Dermis microvascular lymphatic vessel endothelial cell (primary cell): ENCODE measurements at regions not wholly inside any gene's neighbourhood (a gene's known extent, or its start where the extent isn't known, plus 50 kb on each side); places are given as distances from the start of the nearest gene placed in this dataset.

Source experiments
- DNase-seq, 2 donors: peaks; one replicate each; pipeline versions ENCODE4 v3.0.0 to v3.0.0-alpha.2; 2010; ENCODE audit warnings: low read depth in 2 of 2

DNA sequence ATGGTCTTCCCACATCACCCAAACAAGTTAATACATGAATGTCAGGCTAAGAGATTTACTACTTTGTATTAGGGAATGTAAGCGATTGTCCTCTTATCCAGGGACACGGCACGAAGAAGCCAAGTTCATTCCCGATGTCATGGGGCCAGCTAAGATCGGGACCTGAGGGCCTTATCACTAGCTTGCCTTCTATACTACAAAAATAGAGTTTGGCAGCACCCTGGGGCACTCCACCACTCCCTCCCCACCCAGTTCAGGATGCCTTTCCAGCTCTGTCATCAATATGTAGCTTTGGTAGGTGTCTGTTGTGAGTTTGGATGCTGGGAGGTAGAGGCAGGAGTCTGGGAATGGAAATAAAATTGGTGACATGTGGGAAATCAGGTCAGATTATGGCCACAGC is 197.5 kb downstream of the ATG4C start:
- no peak for DNase-seq

DNA sequence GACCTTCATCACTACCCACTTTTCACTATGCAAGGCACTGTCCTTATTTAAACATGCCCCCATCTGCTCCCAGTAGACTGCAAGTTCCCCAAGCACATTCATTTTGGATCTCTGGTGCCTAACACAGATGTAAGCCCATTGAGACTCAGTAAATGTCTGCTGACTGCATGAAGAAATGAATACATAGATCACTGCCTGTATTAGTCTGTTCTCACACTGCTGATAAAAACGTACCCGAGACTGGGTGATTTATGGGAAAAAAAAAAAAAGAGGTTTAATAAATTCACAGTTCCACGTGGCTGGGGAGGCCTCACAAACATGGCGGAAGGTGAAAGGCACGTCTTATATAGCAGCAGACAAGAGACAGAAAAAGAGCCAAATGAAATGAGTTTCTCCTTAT is 204.9 kb downstream of the ATG4C start:
- no peak for DNase-seq

DNA sequence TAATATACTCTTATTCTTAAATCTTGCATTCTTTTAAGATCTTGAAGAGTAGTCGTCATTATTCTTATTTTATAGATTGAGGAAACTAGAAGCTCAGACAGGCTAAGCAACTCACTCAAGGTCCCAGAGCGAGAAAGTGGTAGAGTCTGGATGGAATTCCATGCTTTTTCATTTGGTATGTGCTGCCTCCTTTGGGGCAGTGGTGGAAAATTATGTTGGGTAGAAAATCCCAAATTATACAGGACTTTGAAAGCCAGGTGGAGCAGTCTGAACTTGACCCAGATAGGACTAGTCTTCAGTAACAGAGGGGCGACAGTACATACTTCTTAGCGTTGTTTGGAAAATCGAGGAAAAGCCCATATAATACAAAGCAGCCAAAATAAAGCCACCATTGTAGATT is 205.6 kb downstream of the ATG4C start:
- DNase-seq = no peak

DNA sequence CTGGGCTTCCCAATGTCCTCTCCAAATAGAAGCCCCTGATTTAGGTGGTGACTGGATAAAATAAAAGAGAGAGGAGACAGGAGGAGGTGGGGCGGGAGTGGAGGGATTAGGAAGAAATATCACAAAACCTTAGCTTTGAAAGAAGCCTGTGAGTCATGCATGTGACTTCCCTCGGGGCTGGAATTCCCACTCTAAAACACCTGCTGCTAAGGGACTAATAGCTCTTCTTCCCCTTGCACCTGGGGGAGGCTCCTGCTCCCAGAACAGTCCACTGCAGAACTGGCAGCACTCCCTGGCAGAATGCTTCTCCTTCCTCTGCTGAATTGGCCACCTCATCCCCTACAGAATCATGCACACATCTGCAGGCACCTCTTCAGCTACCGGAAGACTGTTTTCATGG is 207.2 kb downstream of the ATG4C start:
- no peak for DNase-seq

DNA sequence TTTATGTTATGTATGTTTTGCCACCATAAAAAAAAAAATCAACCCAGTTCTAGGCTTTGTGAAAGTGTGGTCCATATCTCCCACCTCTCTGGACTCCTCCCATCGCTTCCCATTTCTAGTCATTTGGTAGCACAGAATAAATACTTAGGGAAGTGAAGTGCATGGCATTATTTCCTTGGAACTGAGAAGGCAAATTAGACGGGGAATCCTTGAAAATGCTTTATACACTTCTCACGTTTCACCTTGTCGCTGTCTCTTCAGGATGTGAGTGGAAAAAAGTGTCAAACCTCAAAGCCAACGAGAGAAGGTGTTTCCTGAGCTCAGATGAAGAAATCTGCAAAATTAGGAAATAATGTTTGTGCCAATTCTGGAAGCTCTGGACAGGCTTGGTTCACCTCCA is 209.9 kb downstream of the ATG4C start:
- DNase-seq = no peak

DNA sequence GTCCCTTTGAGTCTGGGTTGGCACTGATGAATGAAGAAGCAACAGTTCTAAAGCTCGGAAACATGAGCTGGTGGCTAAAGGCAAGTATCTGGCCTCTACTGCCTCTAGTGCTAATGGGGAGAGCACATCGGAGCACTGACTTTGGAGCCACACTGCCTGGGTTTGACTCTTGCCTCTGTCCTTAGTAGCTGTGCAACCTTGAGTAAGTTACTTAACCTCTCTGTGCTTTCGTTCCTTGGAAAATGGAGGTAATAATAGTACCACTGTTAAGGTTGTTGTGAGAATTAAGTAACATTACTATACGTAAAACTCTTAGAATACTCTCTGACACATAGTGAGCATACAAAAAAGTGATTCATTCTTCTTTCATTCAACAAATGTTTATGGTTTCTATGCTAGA is 211.2 kb downstream of the ATG4C start:
- DNase-seq = no peak

DNA sequence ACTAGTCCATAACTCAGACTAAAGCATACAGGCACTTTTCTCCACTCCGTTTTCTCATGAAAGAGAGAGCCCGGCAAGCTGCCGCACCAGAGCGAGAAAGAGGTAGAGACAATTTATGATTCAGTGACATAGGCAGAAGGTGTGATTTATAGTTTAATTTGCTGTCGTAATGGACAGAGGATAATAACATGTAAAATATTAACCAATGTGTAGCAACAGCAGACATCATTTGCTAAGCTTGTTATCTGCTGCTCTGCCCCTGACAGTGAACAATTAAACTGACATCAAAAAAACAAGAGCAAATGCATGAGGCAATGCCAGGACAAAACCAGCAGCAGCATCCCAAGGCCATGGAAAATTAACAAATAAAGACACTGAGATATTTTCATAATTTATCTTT is 214.0 kb downstream of the ATG4C start:
- no peak for DNase-seq

DNA sequence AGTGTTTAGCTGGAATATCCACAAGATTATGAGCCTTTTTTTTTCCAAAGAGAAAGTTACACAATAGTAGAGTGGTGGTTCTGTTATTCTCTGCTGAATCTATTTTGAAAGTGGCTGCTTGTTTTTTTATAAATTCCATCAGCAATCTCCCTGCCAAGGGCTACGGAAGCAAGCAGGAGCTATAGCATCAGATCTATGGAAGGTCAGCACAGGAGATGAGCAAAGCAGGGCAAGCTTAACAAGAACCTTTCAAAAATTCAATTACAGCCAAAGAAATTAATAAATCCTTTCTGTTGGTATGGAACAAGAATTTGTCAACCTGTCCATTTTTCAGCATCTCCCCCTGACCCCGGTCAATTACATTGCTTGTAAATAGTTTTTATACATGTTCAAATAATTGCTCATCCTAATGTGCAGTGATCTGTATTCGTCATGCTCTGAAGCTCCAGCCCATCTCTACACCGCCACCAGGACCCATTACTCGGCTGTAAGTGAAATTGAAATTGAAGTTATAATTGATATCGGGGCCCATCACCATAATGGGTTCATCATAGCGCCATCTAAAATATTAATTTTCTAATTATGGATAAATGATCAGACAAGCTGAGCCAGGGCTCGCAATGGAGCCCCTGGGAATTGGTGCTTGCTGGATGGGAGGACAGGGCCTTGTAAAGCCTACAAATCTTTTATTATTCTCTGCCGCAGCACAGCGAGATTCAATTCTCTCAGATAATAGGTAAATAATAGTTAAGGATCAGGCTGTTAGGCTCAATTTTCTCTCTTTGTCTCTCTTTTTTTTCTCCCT is 215.1 kb downstream of the ATG4C start:
- DNase-seq = no peak

DNA sequence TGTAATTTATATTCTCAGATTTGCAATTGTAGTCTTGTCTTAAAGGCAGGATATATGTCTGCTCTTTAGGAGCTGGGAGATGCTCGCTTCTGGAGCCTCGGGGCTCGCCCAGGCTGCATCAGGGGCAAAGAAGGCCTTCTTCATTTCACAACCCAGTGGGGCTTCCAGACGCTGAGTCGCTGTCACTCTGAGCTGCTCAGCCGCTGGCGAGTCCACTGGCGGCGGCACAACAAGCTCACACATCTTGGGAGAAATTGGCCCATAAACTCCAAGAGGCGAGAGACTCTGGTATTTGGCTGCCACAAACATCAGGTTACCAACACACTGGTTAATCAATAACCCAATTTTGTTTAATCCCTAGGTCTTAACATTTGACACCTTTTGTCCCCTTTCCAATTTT is 216.6 kb downstream of the ATG4C start:
- no peak for DNase-seq

DNA sequence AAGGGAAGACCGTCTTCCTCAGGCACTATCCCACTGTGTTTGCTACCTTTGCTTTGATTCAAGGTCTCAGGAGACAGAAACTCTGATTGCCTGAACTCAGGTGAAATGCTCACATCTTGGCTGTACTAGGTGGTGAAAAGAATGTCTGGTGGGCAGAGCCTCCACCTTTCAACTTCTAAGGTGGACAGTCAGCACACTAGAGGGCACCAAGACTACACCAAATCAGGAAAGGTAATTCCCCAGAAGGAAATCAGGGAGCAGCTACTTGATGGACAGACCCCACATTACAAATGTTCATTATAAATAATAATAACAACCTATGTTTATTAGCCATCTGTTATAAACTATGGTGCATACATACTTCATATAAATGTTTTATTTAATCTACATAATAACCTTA is 220.9 kb downstream of the ATG4C start:
- DNase-seq = peak in 1 of 2 donors; percentile 8

DNA sequence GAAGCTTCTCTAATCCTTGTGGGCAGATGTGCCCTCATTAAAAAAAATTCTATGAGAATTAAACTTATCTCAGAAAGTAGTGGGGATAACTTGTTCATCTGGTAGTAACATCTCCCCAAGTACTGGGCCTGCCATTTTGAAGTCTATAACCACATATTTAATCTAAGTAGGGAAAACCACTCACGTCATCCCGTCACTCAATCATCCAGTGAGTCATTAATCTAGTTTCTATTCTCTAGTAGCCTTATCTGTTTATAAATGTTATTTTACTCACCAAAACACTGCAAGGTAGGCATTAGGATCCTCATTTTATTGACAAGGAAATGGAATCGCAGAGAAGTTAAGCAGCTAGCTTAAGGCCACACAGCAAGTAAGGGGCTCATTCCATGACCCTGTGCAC is 221.9 kb downstream of the ATG4C start:
- no peak for DNase-seq

DNA sequence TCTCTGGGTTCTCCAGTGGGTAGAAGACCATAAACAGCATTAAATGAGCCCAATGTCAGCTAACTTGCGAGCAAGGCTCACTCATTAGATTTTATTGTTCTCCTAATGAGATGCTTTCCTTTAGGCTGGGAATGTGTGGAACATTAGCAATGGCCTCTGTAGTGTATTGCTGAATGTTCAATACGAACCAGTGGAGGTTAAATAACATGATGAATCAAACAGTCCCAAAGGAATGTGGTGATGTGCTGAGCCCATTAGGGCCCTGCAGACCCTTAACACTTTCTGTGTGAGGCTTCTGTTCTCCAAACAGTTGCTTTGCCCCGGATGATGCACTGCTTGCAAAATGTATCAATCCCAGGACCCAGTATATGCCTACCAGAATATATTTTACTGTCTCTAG is 225.5 kb downstream of the ATG4C start:
- no peak for DNase-seq

DNA sequence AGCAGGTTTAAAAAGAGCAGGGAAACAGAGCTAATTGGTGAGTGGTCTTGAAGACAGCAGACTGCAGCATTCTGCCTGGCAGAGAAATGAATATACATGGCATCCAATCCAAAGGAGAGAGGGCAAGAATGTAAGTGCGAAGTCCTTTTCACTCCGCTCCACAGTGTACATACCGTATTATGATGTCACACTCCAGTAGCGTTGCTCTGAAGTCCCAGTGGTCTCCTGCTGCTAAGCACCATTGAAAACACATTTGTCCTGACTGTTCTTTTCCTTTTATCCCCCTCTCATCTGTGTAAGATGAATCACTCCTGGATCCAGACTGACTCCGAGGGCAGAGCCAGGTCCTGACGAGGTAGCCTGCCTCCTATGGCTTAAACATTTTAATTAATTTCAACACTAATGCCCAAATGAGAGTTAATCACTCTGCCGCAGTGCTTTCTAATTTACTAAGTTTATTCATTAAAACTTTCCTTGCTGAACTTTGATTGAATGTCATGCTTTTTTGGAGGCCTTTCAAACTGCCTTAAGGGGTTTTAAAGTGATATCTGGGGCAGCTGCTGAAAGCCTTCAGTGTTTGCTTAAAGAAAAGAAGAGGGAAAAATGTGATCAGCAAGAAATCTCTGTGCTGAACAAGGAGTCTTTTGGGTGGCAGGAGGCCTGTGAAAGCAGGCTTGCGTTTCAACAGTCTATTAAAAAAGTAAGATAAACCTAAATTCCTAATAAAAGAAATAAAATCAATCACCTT is 227.2 kb downstream of the ATG4C start:
- DNase-seq = no peak

DNA sequence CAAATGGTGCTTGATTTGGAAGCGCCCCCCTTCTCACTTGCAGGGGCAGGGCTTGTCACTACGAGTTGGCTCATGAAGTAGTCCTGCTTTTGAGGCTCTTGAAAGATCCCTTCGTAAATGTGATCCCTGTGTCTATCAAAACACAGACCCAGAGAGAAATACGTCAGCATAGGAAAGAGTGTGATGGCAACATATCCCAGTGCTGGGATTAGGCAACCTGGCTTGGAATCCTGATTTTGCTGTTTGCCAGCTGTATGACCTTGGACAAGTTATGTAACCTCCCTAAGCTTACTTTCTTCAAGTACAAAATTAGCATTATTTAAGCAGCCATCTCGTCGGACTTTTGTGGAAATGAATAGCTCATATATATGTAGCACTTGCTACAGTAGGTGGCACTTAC is 228.4 kb downstream of the ATG4C start:
- no peak for DNase-seq

DNA sequence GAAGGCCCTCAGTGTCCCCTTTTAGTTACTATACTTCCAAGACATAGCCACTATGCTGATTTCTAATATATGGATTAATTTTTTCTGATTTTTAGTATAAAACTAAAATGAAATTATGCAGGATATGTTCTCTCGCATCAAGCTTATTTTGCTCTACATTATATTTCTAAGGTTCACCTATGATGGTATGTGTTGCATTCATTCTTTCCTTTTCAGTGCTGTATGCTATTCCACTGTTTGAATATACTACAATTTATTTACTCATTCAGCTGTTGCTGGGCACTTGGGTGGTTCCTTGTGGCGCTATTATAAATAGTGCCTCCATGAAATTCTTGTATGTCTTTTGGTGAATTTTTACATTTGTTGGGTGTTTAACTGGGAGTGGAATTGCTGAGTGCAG is 230.3 kb downstream of the ATG4C start:
- no peak for DNase-seq

DNA sequence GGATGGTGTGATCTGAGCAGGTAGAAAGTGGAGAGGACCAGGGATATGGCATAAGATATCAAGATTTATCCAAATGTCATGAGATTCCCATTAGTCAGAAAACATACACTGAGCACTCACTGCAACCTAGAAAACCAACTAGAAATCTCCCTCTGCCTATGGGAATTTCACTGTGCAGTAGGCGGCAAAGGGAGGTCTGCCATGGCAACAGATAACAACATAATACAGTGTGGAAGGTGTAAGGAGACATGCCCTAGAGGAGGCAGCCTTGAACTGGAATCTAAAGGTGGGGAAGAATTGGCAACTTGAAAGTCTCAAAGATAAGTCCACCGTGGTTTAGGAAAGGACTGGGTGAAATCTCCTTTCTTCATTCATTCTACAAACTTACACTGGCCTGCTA is 238.4 kb downstream of the ATG4C start:
- no peak for DNase-seq

DNA sequence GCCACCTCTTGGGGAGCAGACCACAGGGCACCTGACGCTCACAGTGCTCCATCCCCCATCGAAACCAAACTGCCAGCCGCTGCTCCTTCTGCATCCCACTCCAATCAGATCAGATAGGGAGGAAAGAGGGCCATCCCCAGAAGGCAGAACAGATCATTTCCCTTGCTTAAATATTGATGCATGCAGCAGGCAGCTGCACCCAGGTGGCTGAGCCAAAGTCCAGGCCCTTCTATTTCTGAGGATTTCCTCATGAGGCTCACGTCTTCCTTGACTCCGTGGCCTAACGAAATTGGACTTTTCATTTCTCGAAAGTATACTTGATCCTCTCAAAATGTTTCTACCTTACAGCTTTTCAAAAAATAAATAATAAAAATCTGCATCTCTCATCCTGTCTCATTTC is 239.2 kb downstream of the ATG4C start:
- no peak for DNase-seq

DNA sequence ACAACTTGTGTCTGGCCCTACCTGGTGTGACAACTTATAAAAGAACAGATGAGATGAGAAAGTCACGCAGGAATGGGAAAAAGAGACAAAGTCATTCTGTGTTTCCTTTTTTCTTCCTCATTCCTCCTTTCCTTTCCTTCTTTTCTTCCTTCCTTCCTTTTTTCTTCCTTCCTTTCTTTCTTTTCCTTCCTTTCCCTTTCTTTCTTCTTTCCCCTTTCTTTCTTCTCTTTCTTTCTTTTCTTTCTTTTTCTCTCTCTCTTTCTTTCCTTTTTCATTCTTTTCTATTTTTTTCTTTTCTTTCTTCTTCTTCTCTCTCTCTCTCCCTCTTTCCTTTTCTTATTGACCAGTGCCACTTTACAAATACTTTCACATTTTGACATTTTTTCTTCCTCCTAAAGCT is 239.7 kb downstream of the ATG4C start:
- no peak for DNase-seq

DNA sequence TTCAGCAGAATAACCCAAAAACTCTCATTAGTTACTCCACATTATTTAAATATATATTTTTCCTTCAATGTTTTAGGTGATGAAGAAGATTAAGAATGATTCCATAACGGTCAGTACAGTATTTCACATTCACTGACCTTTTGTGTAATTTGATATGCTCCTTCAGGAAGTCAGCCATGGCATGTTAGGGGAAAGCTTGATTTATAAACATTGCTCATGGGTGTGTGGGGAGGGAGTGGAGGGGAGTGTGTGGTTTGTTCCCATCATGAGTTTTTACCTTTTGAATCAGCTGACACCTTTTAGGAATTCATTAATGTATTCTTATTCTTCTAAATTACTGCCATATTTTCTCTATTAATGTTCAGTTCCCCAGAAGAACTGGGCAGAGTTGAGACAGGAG is 240.2 kb downstream of the ATG4C start:
- DNase-seq = no peak

DNA sequence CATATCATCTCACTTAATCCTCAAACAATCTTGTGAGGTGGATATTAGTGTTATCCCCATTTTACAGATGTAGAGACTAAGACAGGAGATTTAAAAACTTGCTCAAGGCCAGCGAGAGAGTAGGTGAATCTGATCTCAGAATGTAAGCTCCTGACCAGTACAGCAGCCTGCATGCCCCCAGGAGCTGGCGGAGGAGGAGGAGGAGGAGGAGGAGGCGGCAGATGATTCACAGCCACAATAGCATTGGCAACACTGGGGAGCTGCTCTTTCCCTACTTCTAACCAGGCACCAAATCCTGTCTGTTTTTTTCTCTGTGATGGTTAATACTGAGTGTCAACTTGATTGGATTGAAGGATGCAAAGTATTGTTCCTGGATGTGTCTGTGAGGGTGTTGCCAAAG is 243.2 kb downstream of the ATG4C start:
- DNase-seq = no peak

DNA sequence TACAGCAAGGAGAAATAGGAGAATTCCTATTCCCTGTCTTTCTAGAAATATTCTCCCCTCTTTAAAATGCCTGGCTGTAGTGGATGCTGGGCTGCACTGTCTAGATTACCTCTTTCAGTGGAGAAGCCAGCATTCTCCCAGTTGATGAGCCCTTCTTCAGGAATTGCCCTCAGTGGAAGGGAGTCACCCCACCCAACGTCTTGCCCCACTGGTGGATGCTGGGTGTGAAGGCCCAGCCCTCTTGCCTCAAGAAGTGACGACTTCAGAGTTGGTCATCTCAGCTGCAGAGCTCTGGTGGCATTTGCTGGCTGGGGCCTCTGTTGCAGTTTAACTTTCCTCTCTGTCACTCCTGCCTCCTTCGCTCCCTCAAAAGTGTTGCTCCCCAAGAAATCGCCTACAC is 248.2 kb downstream of the ATG4C start:
- DNase-seq = no peak

DNA sequence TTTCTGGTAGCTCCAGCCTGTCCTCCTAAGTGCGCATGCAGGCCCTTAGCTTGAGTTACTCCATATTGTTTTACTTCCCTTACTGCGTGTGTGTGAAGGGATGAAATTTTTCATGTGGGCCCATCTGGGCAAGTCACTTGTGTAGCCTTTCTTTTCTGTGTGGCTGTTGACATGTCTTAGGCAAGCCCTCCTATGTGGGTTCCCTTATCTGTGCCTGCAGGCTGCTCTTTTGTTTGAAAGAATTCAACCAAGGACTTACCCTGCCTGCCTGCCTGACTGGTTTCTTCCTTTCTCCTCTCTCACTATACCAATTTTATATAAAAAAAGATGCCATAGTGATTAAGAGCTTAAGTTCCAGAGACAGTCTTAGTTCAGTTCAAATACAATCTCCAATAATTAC is 249.3 kb downstream of the ATG4C start:
- DNase-seq = no peak

DNA sequence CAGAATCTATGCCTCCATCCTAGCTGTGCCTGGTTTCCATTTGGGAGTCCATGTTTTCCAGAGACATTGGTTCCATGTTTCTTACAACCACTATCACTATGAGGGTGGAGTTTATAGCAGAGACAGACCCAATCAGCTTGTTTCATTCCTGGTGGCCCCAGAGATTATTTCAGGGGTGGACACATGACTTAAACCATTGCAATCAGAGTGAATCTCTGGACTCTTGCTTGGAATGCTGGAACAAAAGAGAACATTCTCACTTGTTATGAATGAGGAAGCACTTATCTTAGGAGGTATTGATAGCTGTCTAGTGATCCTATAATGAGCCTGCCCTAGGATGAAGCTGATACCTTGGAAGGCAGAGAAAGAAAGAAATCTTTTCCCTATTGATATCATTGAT is 250.3 kb downstream of the ATG4C start:
- DNase-seq = no peak
